Spinal cord (tissue), 9 donors: ENCODE measurements at regions not wholly inside any gene's neighbourhood (a gene's known extent, or its start where the extent isn't known, plus 50 kb on each side); places are given as distances from the start of the nearest gene placed in this dataset.
A peak's percentile ranks its signal among the peaks of the same experiment; 100 is the strongest.

ENCODE experiments used
- DNase-seq, 6 donors: peaks; one replicate each; pipeline versions ENCODE4 v3.0.0 to v3.0.0-alpha.2; 2013 to 2015; ENCODE audit warnings: low spot score in 6 of 6, low read depth in 4 of 6
- H3K27ac ChIP-seq: one replicate; pipeline ENCODE4 v1.5.1; 2013; ENCODE audit warnings: low read depth, low read length, control low read depth
- H3K27me3 ChIP-seq: one replicate; pipeline ENCODE4 v1.6.1; 2013; ENCODE audit warnings: low read length; ENCODE audit not compliant: control insufficient read depth, insufficient read depth
- H3K36me3 ChIP-seq: one replicate; pipeline ENCODE4 v1.6.1; 2013; ENCODE audit warnings: low read length; ENCODE audit not compliant: control insufficient read depth, insufficient read depth
- H3K4me1 ChIP-seq: one replicate; pipeline ENCODE4 v1.6.1; 2013; ENCODE audit warnings: low read length; ENCODE audit not compliant: control insufficient read depth, insufficient read depth
- H3K4me3 ChIP-seq: one replicate; pipeline ENCODE4 v1.5.1; 2013; ENCODE audit warnings: low read depth, low read length, control low read depth
- H3K9me3 ChIP-seq: one replicate; pipeline ENCODE4 v1.6.1; 2013; ENCODE audit warnings: low read length; ENCODE audit not compliant: control insufficient read depth, insufficient read depth
- WGBS: methylation state at CpG from one replicate; pipeline ENCODE4 v1.1.5; 2013; ENCODE audit warnings: missing lambda C conversion rate; ENCODE audit not compliant: insufficient coverage; 5-methylcytosine and 5-hydroxymethylcytosine counted together
- donor health status: healthy.

GRCh38 chr12:116343331-116343884, 65.9 kb upstream of the MED13L start:
- no peaks in the 10 kb centered on the region for H3K36me3 ChIP-seq
- no peaks in the 10 kb centered on the region for H3K9me3 ChIP-seq
- no peak overlapping the region for H3K27ac ChIP-seq
- peaks cover 7% of the 10 kb centered on the region for H3K4me1 ChIP-seq
- no peak overlapping the region for H3K4me3 ChIP-seq
- WGBS, result 94% methylated on average over 1 of the region's 1 CpG
- H3K27me3 ChIP-seq, result no peaks in the 10 kb centered on the region
- no peak for DNase-seq

- H3K27ac ChIP-seq, result no peak overlapping the region
- no peak overlapping the region for H3K4me3 ChIP-seq
- peak in 2 of 6 donors; percentile 47 to 66 for DNase-seq
- H3K4me1 ChIP-seq, result no peaks in the 10 kb centered on the region
- 38% methylated on average over 1 of the region's 6 CpGs for WGBS
- H3K27me3 ChIP-seq, result no peaks in the 10 kb centered on the region
- H3K9me3 ChIP-seq, result no peaks in the 10 kb centered on the region
- no peaks in the 10 kb centered on the region for H3K36me3 ChIP-seq
Measured at GRCh38 chr12:116346222-116346621, 68.7 kb upstream of the MED13L start.

DNA sequence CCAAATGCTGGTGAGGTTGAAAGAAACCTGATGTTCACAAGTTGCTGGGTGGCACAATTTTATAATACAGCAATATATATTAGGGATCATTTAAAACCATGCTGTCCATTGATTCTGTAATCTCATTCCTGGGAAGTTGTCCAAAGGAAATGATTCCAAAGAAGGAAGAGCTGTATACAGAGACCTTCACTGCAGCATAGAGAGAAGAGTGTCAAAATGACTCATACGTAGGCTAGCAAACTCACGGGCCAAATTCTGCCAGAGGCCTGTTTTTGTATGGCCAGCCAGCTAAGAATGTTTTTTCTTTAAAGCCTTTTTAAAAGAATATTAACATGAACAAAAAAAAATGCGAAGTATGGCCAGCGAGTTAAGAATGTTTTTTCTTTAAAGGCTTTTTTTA, 69.2 kb upstream of the MED13L start:
- WGBS, result no CpG with 5 or more reads among the region's 4 CpGs
- no peaks in the 10 kb centered on the region for H3K4me1 ChIP-seq
- H3K9me3 ChIP-seq, result no peaks in the 10 kb centered on the region
- no peak overlapping the region for H3K27ac ChIP-seq
- no peaks in the 10 kb centered on the region for H3K36me3 ChIP-seq
- DNase-seq, result no peak
- no peaks in the 10 kb centered on the region for H3K27me3 ChIP-seq
- H3K4me3 ChIP-seq, result no peak overlapping the region

- Histone ChIP-seq H3K4me3 (no peak overlapping the region), H3K27me3 (no peaks in the 10 kb centered on the region), H3K27ac (no peak overlapping the region), H3K36me3 (no peaks in the 10 kb centered on the region), H3K9me3 (no peaks in the 10 kb centered on the region), H3K4me1 (no peaks in the 10 kb centered on the region)
- WGBS, result no CpG with 5 or more reads among the region's 1 CpG
- no peak for DNase-seq
Measured at GRCh38 chr12:116347265-116347664, 69.8 kb upstream of the MED13L start.

DNA sequence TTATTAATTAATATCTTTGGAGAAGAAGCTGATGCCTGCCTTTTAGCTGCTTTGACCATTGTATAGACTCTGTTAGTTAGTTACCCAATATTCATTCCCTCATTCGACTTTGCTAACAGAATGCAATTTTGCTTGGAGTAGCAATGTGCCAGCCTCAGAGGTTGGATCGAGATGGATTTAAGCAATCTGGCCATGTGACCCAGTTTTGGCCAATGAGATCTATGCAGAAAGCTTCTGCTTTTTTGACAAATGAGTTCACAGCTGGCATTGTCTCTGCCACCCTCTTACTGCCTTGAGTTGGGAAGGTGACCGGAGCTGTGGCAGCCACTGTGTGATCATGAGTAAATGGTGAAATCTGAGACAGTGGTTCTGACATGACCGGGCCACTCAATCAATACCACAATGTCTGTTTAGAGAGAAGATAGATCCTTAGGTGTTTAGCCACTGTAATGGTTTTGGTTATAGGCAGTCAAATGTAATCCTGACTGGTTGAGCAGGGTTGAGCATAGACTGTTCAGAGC, 74.9 kb upstream of the MED13L start:
- H3K27me3 ChIP-seq, result no peaks in the 10 kb centered on the region
- H3K27ac ChIP-seq, result no peak overlapping the region
- WGBS, result 100% methylated on average over 2 of the region's 4 CpGs
- no peaks in the 10 kb centered on the region for H3K4me1 ChIP-seq
- H3K9me3 ChIP-seq, result no peaks in the 10 kb centered on the region
- H3K36me3 ChIP-seq, result no peaks in the 10 kb centered on the region
- DNase-seq, result no peak
- H3K4me3 ChIP-seq, result no peak overlapping the region

DNA sequence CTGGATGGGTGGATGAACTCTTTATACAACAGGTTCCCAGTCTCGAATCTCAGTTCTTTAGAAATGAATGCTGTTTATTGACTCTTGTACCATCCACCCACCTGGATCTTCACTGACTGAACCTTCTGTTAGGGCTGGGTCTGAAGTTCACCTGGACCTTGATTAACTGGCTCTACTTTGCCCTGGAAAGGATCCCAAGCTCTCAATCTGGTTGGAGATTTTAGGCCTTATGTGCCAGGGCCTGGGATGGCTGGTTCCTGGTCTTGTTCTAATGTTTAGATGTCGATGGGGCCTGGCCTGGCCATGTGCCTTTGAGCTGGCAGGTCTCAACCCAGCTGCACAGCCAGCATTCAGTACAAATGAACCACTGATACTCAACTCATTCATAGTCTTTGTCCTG, 76.5 kb upstream of the MED13L start:
- H3K27me3 ChIP-seq, result no peaks in the 10 kb centered on the region
- WGBS, result no CpG with 5 or more reads among the region's 2 CpGs
- no peaks in the 10 kb centered on the region for H3K9me3 ChIP-seq
- peaks cover 4% of the 10 kb centered on the region for H3K4me1 ChIP-seq
- no peaks in the 10 kb centered on the region for H3K36me3 ChIP-seq
- no peak overlapping the region for H3K27ac ChIP-seq
- DNase-seq, result no peak
- no peak overlapping the region for H3K4me3 ChIP-seq

GRCh38 chr12:116354534-116354933, 77.0 kb upstream of the MED13L start:
- WGBS, result 95% methylated on average over 5 of the region's 5 CpGs
- H3K27ac ChIP-seq, result no peak overlapping the region
- DNase-seq, result no peak
- no peaks in the 10 kb centered on the region for H3K36me3 ChIP-seq
- peaks cover 7% of the 10 kb centered on the region for H3K4me1 ChIP-seq
- no peaks in the 10 kb centered on the region for H3K9me3 ChIP-seq
- H3K27me3 ChIP-seq, result no peaks in the 10 kb centered on the region
- H3K4me3 ChIP-seq, result no peak overlapping the region

- no peak overlapping the region for H3K27ac ChIP-seq
- peaks cover 12% of the 10 kb centered on the region for H3K4me1 ChIP-seq
- no peak for DNase-seq
- no peaks in the 10 kb centered on the region for H3K36me3 ChIP-seq
- no peak overlapping the region for H3K4me3 ChIP-seq
- H3K9me3 ChIP-seq, result no peaks in the 10 kb centered on the region
- 92% methylated on average over 5 of the region's 15 CpGs for WGBS
- H3K27me3 ChIP-seq, result no peaks in the 10 kb centered on the region
Measured at GRCh38 chr12:116354950-116355783, 77.7 kb upstream of the MED13L start.

GRCh38 chr12:116358536-116358892, 81.0 kb upstream of the MED13L start:
- Histone ChIP-seq H3K4me3 (peak overlapping the region; percentile 18), H3K27me3 (no peaks in the 10 kb centered on the region), H3K27ac (peak overlapping the region; percentile 95)

More at GRCh38 chr12:116358536-116358892, 81.0 kb upstream of the MED13L start:
- no CpG with 5 or more reads among the region's 3 CpGs for WGBS
- DNase-seq, result no peak
- Histone ChIP-seq H3K36me3 (no peaks in the 10 kb centered on the region), H3K9me3 (no peaks in the 10 kb centered on the region), H3K4me1 (peaks cover 12% of the 10 kb centered on the region)
